SK-N-MC (cell line): ENCODE measurements at regions not wholly inside any gene's neighbourhood (a gene's known extent, or its start where the extent isn't known, plus 50 kb on each side); places are given as distances from the start of the nearest gene placed in this dataset.

Source experiments
- EZH2 ChIP-seq: fragments of 200-600 bp; sonication (generic); IDR thresholded peaks from one replicate; pipeline ENCODE4 v1.6.1; 2017; ENCODE audit warnings: antibody characterized with exemption
- FOXP2 ChIP-seq: optimal IDR thresholded peaks from 2 replicates; pipeline ENCODE3; 2011; ENCODE audit warnings: mild to moderate bottlenecking, moderate library complexity; ENCODE audit not compliant: insufficient read depth; ENCODE audit errors: extremely low read length, control extremely low read depth
- POLR2AphosphoS5 ChIP-seq: IDR thresholded peaks from 2 replicates; pipeline ENCODE4 v1.6.1; 2012; ENCODE audit warnings: mild to moderate bottlenecking, low read depth, low read length, borderline replicate concordance

GRCh38 chr10:33793793-33794192, 459.3 kb upstream of the NRP1 start:
- no peak for TF ChIP-seq POLR2AphosphoS5
- TF ChIP-seq EZH2, result no peak
- TF ChIP-seq FOXP2, result no peak
